ENCODE measurements at regions not wholly inside any gene's neighbourhood (a gene's known extent, or its start where the extent isn't known, plus 50 kb on each side); places are given as distances from the start of the nearest gene placed in this dataset.
"Not testable (repeated sequence)": the region's sequence is repeated elsewhere in the genome, so short reads cannot be mapped to it uniquely, and the experiment has no call there.

GRCh38 chr6:66258731-66259487 is 551.9 kb upstream of the EYS start:
- POLR2A ChIA-PET; CTCF ChIA-PET; H3K9ac ChIP-seq (replicated peaks; ENCODE audit: extremely low read depth, insufficient read depth, low read length); H3K4me1 ChIP-seq (ENCODE audit: control insufficient read depth, extremely low read depth, insufficient read depth, low read length); H3K9me1 ChIP-seq (replicated peaks; ENCODE audit: control insufficient read depth, extremely low read depth, insufficient read depth, low read length); H3K9me3 ChIP-seq (replicated peaks; ENCODE audit: control insufficient read depth, insufficient read depth, low read length); H2AFZ ChIP-seq (ENCODE audit: low read depth, low read length); H3K4me3 ChIP-seq (replicated peaks in 1 of 3; ENCODE audit: insufficient read depth in 1 of 3, low read depth in 1 of 3, low read length in 3 of 3); intact Hi-C loops (cut with micrococcal nuclease); FAIRE-seq; H3K4me2 ChIP-seq (ENCODE audit: insufficient read depth, low read length); H3K36me3 ChIP-seq (ENCODE audit: control insufficient read depth in 2 of 2, extremely low read depth in 1 of 2, insufficient read depth in 2 of 2, low read length in 2 of 2); H3K79me2 ChIP-seq (ENCODE audit: control insufficient read depth, insufficient read depth, low read length); BruUV-seq (replicated peaks); H3K27me3 ChIP-seq (ENCODE audit: control insufficient read depth in 2 of 2, insufficient read depth in 2 of 2, low read length in 2 of 2); dilution Hi-C loops (cut with MboI; ENCODE audit: extremely low pct_ligation_motif_present, low sequenced_read_pairs); H3K27ac ChIP-seq (ENCODE audit: insufficient read depth, low read depth, low read length); DNase-seq (ENCODE audit: low read depth, low spot score); H4K20me1 ChIP-seq (replicated peaks; ENCODE audit: control insufficient read depth, extremely low read depth, insufficient read depth, low read length): not testable (repeated sequence)

GRCh38 chr6:66245231-66245630 is 538.2 kb upstream of the EYS start:
- H4K20me1 ChIP-seq (replicated peaks; ENCODE audit: control insufficient read depth, extremely low read depth, insufficient read depth, low read length), result no peaks in the 10 kb centered on the region
- TF ChIP-seq POLR2AphosphoS5 (IDR thresholded peaks at IDR 0.05; ENCODE audit: insufficient read depth, low read depth, low read length) (no peak), GATA2 (IDR thresholded peaks at IDR 0.05; ENCODE audit: insufficient read depth, insufficient read length, low read depth, low read length) (no peak), EZH2 (IDR thresholded peaks at IDR 0.05; ENCODE audit: borderline replicate concordance, low read depth, low read length, severe bottlenecking) (no peak), CTCF (IDR thresholded peaks at IDR 0.05; ENCODE audit: extremely low read depth in 1 of 2, insufficient read depth in 1 of 2, low read depth in 1 of 2, low read length in 2 of 2) (no peak), POLR2A (IDR thresholded peaks at IDR 0.05; ENCODE audit: low read depth, low read length) (no peak), MAX (IDR thresholded peaks at IDR 0.05; ENCODE audit: insufficient read depth, insufficient read length) (no peak), FOS (IDR thresholded peaks at IDR 0.05; ENCODE audit: borderline replicate concordance, insufficient read depth, low read length) (no peak), JUN (IDR thresholded peaks at IDR 0.05; ENCODE audit: borderline replicate concordance, insufficient read depth, insufficient read length, low read depth) (no peak), MYC (IDR thresholded peaks at IDR 0.05; ENCODE audit: low read depth, low read length) (no peak)
- dilution Hi-C loops (cut with MboI; ENCODE audit: extremely low pct_ligation_motif_present, low sequenced_read_pairs) (no loop called here), intact Hi-C loops (cut with micrococcal nuclease) (no loop called here)
- CTCF ChIA-PET, result no interaction called here
- no peaks in the 10 kb centered on the region for H3K4me1 ChIP-seq (ENCODE audit: control insufficient read depth, extremely low read depth, insufficient read depth, low read length)
- no peaks in the 10 kb centered on the region for H3K79me2 ChIP-seq (ENCODE audit: control insufficient read depth, insufficient read depth, low read length)
- FAIRE-seq (no peak), DNase-seq (ENCODE audit: low read depth, low spot score) (no peak)
- no peak overlapping the region for H2AFZ ChIP-seq (ENCODE audit: low read depth, low read length)
- POLR2A ChIA-PET, result no interaction called here
- no peaks in the 10 kb centered on the region for H3K27me3 ChIP-seq (ENCODE audit: control insufficient read depth in 2 of 2, insufficient read depth in 2 of 2, low read length in 2 of 2)
- H3K4me2 ChIP-seq (ENCODE audit: insufficient read depth, low read length), result no peak overlapping the region
- H3K9me3 ChIP-seq (replicated peaks; ENCODE audit: control insufficient read depth, insufficient read depth, low read length), result peaks cover 1% of the 10 kb centered on the region
- no peaks in the 10 kb centered on the region for H3K36me3 ChIP-seq (ENCODE audit: control insufficient read depth in 2 of 2, extremely low read depth in 1 of 2, insufficient read depth in 2 of 2, low read length in 2 of 2)
- H3K9me1 ChIP-seq (replicated peaks; ENCODE audit: control insufficient read depth, extremely low read depth, insufficient read depth, low read length), result no peaks in the 10 kb centered on the region
- no peak overlapping the region for H3K27ac ChIP-seq (ENCODE audit: insufficient read depth, low read depth, low read length)
- no TSS peak for BruUV-seq (replicated peaks)
- no peak overlapping the region for H3K4me3 ChIP-seq (replicated peaks in 1 of 3; ENCODE audit: insufficient read depth in 1 of 3, low read depth in 1 of 3, low read length in 3 of 3)
- no peak overlapping the region for H3K9ac ChIP-seq (replicated peaks; ENCODE audit: extremely low read depth, insufficient read depth, low read length)

Measured in endothelial cell of umbilical vein (primary cell).